ENCODE measurements at regions not wholly inside any gene's neighbourhood (a gene's known extent, or its start where the extent isn't known, plus 50 kb on each side); places are given as distances from the start of the nearest gene placed in this dataset.

DNA sequence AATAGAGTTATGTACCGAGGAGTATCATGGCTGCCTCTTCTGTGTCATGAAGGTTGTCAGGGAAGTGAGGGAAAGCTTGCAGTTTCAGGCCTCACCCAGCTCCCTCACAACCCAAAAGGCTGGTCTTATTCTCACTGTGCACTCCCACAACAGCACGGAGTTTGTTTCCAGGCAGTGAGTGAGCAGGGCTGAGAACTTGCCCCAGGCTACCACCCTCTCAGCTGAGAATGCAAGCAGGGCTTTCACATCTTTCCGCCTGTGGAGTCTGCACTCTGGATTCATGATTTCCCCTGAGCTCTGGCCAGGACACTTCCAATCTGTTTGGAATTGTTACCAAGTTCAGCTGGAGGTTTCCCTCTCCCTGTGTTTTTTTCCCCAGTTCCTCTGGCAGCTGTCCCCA, 2284.7 kb upstream of the PCDH20 start:
- DNase-seq = no peak

- no peak for DNase-seq
Observed at GRCh38 chr13:63699948-63700347, 2284.3 kb upstream of the PCDH20 start.

DNA sequence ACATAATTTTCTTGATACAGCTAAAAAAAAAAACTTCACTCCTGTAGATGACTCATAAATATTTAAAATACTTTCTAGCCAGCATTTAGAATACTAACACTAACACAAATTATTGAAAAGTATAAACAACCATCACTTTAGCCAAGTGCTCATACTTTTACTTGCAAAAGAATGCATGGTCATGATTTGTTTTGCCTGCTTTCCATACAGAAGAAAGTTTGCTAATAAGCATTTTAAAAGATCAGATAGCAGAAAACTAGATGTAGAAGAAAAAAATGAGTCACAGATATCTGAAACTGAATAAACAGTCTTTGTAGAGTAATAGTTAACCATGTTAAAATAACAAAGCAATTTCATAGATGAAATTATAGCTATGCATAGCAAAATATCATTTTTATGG, 2280.4 kb upstream of the PCDH20 start:
- no peak for DNase-seq

GRCh38 chr13:63693696-63694095, 2278.0 kb upstream of the PCDH20 start:
- no peak for DNase-seq

DNA sequence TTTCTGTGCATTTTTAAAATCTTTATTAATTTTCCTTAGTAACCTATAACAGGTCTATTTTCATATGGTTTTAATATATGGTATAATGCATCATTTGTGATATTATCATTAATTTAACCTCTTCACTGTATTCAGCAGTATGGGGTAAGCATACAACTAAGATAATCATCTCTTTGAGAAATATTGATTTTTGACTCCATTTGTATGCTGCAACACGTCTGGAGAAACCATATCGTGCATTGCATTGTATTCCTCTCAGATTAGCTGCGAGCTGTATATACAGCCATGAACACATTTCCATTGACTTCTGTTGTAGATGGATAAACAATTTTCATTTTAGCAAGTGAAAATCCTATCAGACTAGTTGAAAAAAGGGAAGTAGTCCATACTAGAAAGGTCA, 2275.8 kb upstream of the PCDH20 start:
- DNase-seq = no peak

DNA sequence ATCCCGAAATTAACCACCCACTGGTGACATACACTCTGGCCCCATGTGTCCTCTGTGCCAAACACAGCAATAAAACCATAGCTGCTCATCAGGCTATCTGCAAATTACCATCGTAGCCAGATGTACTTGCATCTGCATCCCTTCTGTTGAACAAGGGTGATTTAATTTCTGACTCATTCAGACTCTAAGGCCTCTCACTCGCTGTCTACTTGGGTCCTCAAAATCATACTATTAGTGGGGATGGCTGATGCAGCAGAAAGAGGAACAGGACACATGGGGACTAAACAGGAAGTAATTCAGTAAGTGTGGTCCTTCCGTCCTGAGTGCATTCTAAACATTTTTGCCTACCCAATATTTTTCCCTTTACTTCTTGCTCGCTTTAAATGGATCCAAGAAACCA, 2275.0 kb upstream of the PCDH20 start:
- DNase-seq = no peak

DNA sequence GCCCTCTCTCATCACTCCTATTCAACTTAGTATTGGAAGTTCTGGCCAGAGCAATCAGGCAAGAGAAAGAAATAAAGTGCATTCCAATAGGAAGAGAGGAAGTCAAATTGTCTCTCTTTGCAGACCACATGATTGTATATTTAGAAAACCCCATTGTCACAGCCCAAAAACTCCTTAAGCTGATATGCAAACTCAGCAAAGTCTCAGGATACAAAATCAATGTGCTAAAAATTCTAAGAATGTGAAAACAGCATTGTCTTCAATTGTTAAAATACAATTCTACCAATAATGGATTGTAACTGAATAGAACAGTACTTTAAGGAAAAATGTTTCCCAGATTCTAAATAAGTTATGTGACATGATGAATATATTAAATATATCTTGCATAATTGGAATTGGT, 2269.2 kb upstream of the PCDH20 start:
- no peak for DNase-seq

GRCh38 chr13:63680704-63681103, 2265.1 kb upstream of the PCDH20 start:
- DNase-seq = no peak

DNA sequence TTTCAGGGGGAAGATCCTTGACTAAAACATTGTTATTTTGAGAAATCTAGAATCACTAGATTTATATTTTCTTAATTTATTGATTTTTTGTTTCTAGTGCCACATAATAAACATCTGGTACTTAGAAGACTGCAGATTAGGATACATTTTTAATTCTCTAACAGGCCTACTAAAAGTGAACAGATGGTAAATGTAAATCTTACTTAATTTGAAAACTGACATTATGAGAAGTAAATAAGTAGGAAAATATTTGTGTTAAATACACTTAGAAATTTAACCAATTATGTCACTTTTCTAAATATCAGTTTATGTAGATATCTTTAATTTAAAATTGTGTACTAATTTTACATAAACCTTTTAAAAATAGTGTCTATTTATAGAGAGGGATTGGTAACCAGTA, 2255.6 kb upstream of the PCDH20 start:
- DNase-seq = no peak

- no peak for DNase-seq
Observed at GRCh38 chr13:63651394-63651793, 2235.7 kb upstream of the PCDH20 start.

GRCh38 chr13:63643543-63643942, 2227.9 kb upstream of the PCDH20 start:
- DNase-seq = no peak

DNA sequence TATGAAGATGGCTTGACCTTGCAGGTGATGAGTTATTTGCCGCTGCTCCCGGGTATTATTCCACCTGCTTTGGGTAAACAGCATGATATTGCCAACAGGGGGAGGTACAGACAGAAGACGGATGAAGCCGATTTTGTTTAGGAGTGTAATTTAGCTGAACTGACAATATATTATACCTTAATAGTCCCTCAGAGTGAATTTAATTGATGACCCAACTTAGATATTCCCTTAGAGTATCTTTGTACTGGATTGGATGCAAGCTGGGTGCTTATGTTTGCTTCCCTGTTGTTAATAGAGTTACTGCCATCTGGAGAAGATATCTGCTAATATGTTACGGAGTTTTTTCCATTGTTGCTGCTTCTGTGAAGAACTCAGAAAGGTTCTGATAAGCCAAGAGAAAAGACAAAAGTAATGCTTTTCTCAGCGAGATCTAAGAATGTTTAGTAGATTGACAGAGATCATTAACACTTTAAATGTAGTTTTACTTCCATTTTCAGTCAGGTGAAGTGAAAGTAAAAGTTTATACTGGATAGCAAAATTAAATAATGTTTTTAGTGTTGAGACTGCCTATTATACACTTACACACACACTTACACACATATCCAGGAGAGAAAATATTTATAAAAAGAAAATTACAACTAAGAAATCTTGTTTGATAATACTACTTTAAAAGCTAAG, 2220.8 kb upstream of the PCDH20 start:
- no peak for DNase-seq

GRCh38 chr13:63632321-63632720, 2216.7 kb upstream of the PCDH20 start:
- no peak for DNase-seq

GRCh38 chr13:63631006-63631405, 2215.4 kb upstream of the PCDH20 start:
- DNase-seq = no peak

GRCh38 chr13:63629591-63629990, 2213.9 kb upstream of the PCDH20 start:
- DNase-seq = no peak

GRCh38 chr13:63628310-63628709, 2212.7 kb upstream of the PCDH20 start:
- DNase-seq = no peak

DNA sequence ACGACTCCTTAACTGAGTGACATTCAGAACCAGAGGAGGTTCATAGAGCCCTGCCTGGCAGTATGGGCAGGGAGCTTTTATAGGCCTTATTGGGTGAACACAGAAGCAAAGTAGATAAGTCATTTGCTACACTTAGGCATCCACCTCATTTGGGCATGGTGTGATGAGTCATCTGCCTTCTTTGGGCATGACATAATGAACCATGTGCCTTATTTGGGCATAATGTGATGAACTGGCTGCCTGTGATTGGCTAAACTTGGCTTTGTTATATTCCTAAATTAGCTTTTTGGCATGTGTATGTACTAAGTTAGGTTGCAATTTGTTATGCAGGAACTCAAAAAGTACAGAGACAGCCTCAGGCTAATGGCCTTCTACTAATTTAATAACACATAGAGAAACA, 2210.2 kb upstream of the PCDH20 start:
- no peak for DNase-seq

DNA sequence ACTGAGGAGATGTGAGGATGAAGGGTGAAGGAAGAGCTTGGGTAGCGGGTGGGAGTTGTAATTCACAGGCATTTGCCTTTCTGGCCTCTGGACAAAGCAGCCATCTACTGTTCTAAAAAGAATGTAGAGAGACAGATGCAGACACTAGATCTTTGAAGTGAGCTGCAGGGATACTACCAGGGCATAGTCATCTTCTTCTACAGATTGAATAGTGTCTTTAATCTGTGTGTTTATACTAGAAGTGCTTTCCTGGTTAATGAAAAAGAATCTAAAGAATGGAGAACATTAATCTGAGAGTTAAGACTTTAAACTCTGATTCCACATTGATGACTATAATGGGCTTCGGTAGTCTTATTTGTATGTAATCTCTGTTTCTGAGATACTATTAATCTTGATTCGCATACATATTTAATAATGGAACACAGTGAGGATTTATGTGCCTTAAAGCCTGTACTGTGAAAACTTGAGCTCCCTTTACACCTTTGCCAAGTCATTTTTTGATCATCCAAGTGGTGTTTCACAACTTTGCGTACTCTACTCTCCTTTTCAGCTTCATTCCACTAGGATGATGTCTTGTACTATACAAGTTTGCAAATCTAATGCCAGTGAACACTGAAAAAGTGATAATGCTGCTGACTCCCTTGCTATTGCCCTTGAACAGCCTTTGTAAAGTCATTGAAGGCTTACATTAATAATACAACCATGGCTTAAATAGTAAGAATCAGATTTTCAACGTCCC, 2199.4 kb upstream of the PCDH20 start:
- no peak for DNase-seq

DNA sequence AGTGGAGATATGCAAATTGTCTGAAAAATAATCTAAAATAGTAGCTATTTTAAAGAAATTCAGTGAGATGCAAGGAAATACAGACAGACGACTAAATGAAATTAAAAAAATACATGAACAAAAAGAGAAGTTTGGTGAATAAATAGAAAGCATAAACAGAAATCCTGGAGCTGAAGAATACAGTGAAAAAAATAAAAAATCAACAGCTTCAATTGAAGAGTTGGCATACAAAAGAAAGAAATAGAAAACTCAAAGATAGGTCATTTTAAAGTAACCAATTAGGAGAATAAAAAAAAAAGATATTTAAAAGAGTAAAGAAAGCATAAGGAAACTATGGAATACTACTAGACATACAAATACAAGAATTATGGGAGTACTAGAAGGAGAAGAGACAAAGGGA, 2191.5 kb upstream of the PCDH20 start:
- no peak for DNase-seq

DNA sequence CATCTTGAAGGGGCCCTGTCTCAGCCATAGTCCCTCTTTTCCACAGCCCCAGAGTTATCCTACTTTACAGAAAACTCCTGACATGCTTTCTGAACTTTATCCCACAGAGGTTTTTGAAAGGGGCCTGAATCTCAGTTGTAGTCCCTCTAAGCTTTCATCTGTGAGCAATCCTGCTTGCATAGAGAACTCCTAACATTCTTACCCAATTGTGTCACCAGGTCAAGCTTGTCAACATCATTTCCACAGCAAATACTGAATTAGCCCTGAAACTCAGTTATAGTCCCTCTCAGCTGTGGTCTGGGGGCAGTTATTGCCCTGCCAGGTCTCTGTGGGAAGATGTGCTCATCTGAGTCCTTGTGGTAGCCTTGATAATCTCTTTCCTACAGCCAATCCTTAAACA, 2190.3 kb upstream of the PCDH20 start:
- no peak for DNase-seq

GRCh38 chr13:63605403-63605802, 2189.8 kb upstream of the PCDH20 start:
- DNase-seq = no peak

GRCh38 chr13:63595811-63596210, 2180.2 kb upstream of the PCDH20 start:
- no peak for DNase-seq

GRCh38 chr13:63586467-63586866, 2170.8 kb upstream of the PCDH20 start:
- DNase-seq = no peak

GRCh38 chr13:63578796-63579195, 2163.1 kb upstream of the PCDH20 start:
- no peak for DNase-seq

- no peak for DNase-seq
Observed at GRCh38 chr13:63567031-63567430, 2151.4 kb upstream of the PCDH20 start.

Data from NCI-H446 treated with DMSO at 0.1 percent for 48 hours (cell line).